Peyer's patch (tissue), 4 donors: ENCODE measurements at regions not wholly inside any gene's neighbourhood (a gene's known extent, or its start where the extent isn't known, plus 50 kb on each side); places are given as distances from the start of the nearest gene placed in this dataset.

ENCODE experiments used
- DNase-seq, 3 donors: peaks; one replicate each; pipeline ENCODE4 v3.0.0-alpha.2; 2017 to 2019
- H3K27ac ChIP-seq, 4 donors: fragments of 200-600 bp; sonication (generic); one replicate each; pipeline ENCODE4 v1.5.1; 2016 to 2019
- H3K27me3 ChIP-seq, 2 donors: fragments of 200-600 bp; sonication (generic); one replicate each; pipeline ENCODE4 v1.5.1; 2019
- H3K36me3 ChIP-seq, 3 donors: fragments of 200-600 bp; sonication (generic); one replicate each; pipeline ENCODE4 v1.5.1; 2016 to 2019
- H3K4me1 ChIP-seq, 4 donors: fragments of 200-600 bp; sonication (generic); one replicate each; pipeline ENCODE4 v1.5.1; 2016 to 2019
- H3K4me3 ChIP-seq, 4 donors: fragments of 200-600 bp; sonication (generic); 1 replicate in 3 of 4; 2 replicates in 1 of 4; pipeline ENCODE4 v1.5.1; 2016 to 2019; ENCODE audit warnings: mild to moderate bottlenecking in 1 of 4
- H3K9me3 ChIP-seq, 4 donors: fragments of 200-600 bp; sonication (generic); one replicate each; pipeline ENCODE4 v1.5.1; 2016 to 2019; ENCODE audit warnings: mild to moderate bottlenecking in 1 of 4
- POLR2A ChIP-seq, 2 donors: fragments of 450-650 bp; IDR thresholded peaks; one replicate each; pipeline ENCODE4 v1.5.1; 2017; ENCODE audit warnings: antibody characterized with exemption in 2 of 2, mild to moderate bottlenecking in 2 of 2, moderate library complexity in 2 of 2
- TF ChIP-seq, protein P1 (sequence below), 6 experiments: fragments of 450-650 bp in 4 of 6; fragments of 200-600 bp in 2 of 6; sonication (generic) in 1 of 6; IDR thresholded peaks; one replicate each; pipeline ENCODE4 v1.5.1; 2017 to 2019; ENCODE audit warnings: antibody characterized with exemption in 6 of 6, mild to moderate bottlenecking in 3 of 6, moderate library complexity in 1 of 6

DNA sequence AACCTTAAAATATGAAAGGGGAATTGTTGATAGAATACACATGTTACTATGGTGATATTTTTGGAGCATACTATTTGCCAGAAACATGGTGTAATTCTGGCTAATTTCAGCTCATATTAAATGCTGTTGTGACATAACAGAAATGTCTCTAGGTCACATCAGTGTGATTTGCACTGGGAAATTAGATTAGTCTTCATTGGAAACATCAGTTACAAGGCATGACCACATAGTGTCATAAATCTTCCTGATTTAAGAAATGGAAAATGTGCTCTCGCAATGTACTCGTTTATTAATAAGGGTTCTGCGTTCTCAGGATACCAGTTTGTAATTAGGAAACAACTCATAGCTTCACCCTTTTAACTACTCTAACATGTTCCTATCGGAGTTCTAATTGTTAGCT, 72.9 kb upstream of the GYPA start:
- Histone ChIP-seq H3K4me1 (no peaks in the 10 kb centered on the region), H3K4me3 (no peak overlapping the region), H3K27ac (no peak overlapping the region), H3K27me3 (no peaks in the 10 kb centered on the region), H3K9me3 (no peaks in the 10 kb centered on the region), H3K36me3 (no peaks in the 10 kb centered on the region)
- TF ChIP-seq, protein P1, sequence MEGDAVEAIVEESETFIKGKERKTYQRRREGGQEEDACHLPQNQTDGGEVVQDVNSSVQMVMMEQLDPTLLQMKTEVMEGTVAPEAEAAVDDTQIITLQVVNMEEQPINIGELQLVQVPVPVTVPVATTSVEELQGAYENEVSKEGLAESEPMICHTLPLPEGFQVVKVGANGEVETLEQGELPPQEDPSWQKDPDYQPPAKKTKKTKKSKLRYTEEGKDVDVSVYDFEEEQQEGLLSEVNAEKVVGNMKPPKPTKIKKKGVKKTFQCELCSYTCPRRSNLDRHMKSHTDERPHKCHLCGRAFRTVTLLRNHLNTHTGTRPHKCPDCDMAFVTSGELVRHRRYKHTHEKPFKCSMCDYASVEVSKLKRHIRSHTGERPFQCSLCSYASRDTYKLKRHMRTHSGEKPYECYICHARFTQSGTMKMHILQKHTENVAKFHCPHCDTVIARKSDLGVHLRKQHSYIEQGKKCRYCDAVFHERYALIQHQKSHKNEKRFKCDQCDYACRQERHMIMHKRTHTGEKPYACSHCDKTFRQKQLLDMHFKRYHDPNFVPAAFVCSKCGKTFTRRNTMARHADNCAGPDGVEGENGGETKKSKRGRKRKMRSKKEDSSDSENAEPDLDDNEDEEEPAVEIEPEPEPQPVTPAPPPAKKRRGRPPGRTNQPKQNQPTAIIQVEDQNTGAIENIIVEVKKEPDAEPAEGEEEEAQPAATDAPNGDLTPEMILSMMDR (IDR thresholded peaks at IDR 0.05) = no peak
- no peak for TF ChIP-seq POLR2A (IDR thresholded peaks at IDR 0.05)
- DNase-seq = no peak

DNA sequence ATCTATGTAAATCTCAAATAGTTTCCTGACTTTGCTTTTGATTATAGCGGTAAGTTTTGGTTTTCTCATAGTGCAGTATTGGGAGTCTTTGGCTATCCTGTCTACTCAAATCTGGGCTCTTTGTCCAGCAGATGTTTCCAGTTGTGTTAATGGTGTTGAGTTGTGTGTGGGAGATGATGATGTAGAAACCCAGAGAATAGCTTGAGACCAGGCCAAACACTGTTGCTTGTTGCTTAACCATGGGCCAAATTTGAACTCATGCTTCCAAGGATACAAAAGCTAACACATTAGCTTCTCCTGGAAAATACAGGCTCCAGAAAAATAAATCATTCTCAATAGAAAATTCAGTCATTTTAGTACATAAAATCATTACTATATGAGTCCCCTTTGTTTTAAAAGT, 82.6 kb upstream of the GYPA start:
- DNase-seq = no peak
- TF ChIP-seq, protein P1 (IDR thresholded peaks at IDR 0.05) = no peak
- no peak for TF ChIP-seq POLR2A (IDR thresholded peaks at IDR 0.05)
- no peaks in the 10 kb centered on the region for H3K36me3 ChIP-seq
- no peak overlapping the region for H3K4me3 ChIP-seq
- H3K27me3 ChIP-seq = no peaks in the 10 kb centered on the region
- H3K4me1 ChIP-seq = no peaks in the 10 kb centered on the region
- no peaks in the 10 kb centered on the region for H3K9me3 ChIP-seq
- H3K27ac ChIP-seq = no peak overlapping the region

DNA sequence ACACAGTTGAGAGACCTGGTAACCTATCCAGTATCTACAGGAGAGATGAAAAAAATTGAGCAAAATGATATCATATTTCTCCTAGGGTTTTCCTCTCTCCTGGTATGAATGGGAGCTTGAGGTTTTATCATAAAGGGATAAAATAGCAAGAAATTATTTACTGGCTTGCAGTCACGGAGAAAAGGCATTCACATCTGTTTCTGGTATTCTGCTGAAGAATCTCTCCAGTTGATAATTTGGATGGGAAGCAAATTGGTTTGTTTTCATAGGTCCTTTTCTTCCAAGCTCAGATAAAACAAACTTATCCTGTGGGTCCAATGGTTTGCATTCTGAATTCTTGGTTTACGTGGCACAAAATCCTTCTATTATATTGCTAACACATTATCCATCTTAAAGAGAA, 83.1 kb upstream of the GYPA start:
- no peak for DNase-seq
- no peaks in the 10 kb centered on the region for H3K36me3 ChIP-seq
- no peaks in the 10 kb centered on the region for H3K4me1 ChIP-seq
- no peaks in the 10 kb centered on the region for H3K27me3 ChIP-seq
- no peak for TF ChIP-seq POLR2A (IDR thresholded peaks at IDR 0.05)
- TF ChIP-seq, protein P1 (IDR thresholded peaks at IDR 0.05) = no peak
- H3K4me3 ChIP-seq = no peak overlapping the region
- no peak overlapping the region for H3K27ac ChIP-seq
- H3K9me3 ChIP-seq = no peaks in the 10 kb centered on the region

DNA sequence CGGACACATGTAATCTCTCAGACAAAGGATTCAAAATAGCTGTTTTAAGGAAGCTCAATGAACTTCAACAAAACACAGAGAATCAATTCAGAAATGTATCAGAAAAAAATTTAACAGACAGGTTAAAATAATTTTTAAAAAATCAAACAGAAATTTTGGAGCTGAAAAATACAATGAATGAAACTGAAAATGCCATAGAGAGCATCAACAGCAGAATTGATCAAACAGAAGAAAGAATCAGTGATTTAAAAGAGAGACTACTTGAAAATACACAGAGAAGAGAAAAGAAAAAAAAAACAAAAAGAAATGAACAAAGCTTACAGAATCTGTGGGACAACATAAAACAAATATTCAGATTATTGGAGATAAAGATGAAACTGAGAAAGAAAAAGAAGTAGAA, 118.8 kb upstream of the GYPA start:
- no peaks in the 10 kb centered on the region for H3K27me3 ChIP-seq
- no peak overlapping the region for H3K27ac ChIP-seq
- H3K36me3 ChIP-seq = no peaks in the 10 kb centered on the region
- no peak for TF ChIP-seq POLR2A (IDR thresholded peaks at IDR 0.05)
- TF ChIP-seq, protein P1 (IDR thresholded peaks at IDR 0.05) = no peak
- no peaks in the 10 kb centered on the region for H3K4me1 ChIP-seq
- no peaks in the 10 kb centered on the region for H3K9me3 ChIP-seq
- no peak for DNase-seq
- H3K4me3 ChIP-seq = no peak overlapping the region

DNA sequence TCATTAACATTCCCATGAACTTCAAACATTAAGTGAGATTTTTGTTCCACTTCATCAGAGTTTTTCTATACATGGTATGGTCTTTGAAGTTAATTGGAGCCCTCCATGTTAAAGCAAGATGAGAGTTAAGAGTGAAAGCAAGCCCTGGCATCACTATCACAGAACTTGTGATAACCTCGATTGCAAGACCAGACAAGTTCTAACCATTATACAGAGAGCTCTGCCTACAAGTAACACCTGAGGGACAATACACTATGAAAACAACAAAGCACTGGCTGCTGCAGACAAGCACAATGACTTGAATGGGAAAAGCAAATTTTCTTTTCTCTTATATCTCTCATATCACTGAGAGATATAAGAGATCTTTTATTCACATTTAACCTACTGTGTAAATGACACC, 126.6 kb upstream of the GYPA start:
- Histone ChIP-seq H3K4me1 (no peaks in the 10 kb centered on the region), H3K9me3 (no peaks in the 10 kb centered on the region), H3K27me3 (no peaks in the 10 kb centered on the region), H3K4me3 (no peak overlapping the region), H3K36me3 (no peaks in the 10 kb centered on the region), H3K27ac (no peak overlapping the region)
- no peak for TF ChIP-seq POLR2A (IDR thresholded peaks at IDR 0.05)
- TF ChIP-seq, protein P1 (IDR thresholded peaks at IDR 0.05) = no peak
- no peak for DNase-seq

DNA sequence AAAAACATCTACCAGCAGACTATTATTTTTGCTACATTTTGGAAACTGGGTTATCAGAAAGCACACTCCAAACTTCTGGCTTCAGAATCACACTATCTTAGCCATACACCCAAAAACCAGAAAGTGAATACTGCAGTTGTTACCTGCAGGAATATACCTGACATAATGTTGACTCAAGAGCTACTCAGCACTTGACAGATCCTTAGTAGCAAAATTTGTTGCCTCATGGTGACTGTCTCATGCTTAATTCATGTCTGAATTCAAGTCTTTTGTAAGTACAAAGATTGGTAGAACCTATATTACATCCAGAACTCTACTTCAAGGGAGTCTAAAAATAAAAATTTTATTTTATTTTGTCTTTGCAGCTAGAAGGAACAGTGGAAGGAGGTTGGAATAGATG, 140.2 kb upstream of the GYPA start:
- no peak for DNase-seq
- Histone ChIP-seq H3K27me3 (no peaks in the 10 kb centered on the region), H3K4me3 (no peak overlapping the region), H3K36me3 (no peaks in the 10 kb centered on the region), H3K9me3 (no peaks in the 10 kb centered on the region), H3K4me1 (no peaks in the 10 kb centered on the region), H3K27ac (no peak overlapping the region)
- TF ChIP-seq, protein P1 (IDR thresholded peaks at IDR 0.05) = no peak
- no peak for TF ChIP-seq POLR2A (IDR thresholded peaks at IDR 0.05)
